ENCODE measurements at regions not wholly inside any gene's neighbourhood (a gene's known extent, or its start where the extent isn't known, plus 50 kb on each side); places are given as distances from the start of the nearest gene placed in this dataset.

GRCh38 chr15:91670108-91670507, 183.4 kb upstream of the SLCO3A1 start:
- TF ChIP-seq, protein P1, sequence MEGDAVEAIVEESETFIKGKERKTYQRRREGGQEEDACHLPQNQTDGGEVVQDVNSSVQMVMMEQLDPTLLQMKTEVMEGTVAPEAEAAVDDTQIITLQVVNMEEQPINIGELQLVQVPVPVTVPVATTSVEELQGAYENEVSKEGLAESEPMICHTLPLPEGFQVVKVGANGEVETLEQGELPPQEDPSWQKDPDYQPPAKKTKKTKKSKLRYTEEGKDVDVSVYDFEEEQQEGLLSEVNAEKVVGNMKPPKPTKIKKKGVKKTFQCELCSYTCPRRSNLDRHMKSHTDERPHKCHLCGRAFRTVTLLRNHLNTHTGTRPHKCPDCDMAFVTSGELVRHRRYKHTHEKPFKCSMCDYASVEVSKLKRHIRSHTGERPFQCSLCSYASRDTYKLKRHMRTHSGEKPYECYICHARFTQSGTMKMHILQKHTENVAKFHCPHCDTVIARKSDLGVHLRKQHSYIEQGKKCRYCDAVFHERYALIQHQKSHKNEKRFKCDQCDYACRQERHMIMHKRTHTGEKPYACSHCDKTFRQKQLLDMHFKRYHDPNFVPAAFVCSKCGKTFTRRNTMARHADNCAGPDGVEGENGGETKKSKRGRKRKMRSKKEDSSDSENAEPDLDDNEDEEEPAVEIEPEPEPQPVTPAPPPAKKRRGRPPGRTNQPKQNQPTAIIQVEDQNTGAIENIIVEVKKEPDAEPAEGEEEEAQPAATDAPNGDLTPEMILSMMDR (IDR thresholded peaks at IDR 0.05): no peak
- Mint-ChIP-seq H3K27me3 (ENCODE audit: insufficient read depth) (peaks cover 1% of the 10 kb centered on the region; the same call in 1 of the 2 replicates), H3K27ac (no peak overlapping the region), H3K36me3 (ENCODE audit: low read depth) (no peaks in the 10 kb centered on the region), H3K9me3 (peaks cover 34% of the 10 kb centered on the region), H3K4me3 (no peak overlapping the region), H3K4me1 (ENCODE audit: low read depth) (no peaks in the 10 kb centered on the region)
- DNase-seq: no peak

- peaks cover 46% of the 10 kb centered on the region for H3K9me3 Mint-ChIP-seq
- no peak overlapping the region for H3K4me3 Mint-ChIP-seq
- peaks cover 4% of the 10 kb centered on the region for H3K27me3 Mint-ChIP-seq (ENCODE audit: insufficient read depth)
- no peaks in the 10 kb centered on the region for H3K4me1 Mint-ChIP-seq (ENCODE audit: low read depth)
- DNase-seq: no peak
- TF ChIP-seq, protein P1 (IDR thresholded peaks at IDR 0.05): no peak
- H3K27ac Mint-ChIP-seq: no peak overlapping the region
- no peaks in the 10 kb centered on the region for H3K36me3 Mint-ChIP-seq (ENCODE audit: low read depth)
Observed at GRCh38 chr15:91678003-91678402, 175.5 kb upstream of the SLCO3A1 start.

- TF ChIP-seq, protein P1 (IDR thresholded peaks at IDR 0.05): no peak
- no peaks in the 10 kb centered on the region for H3K4me1 Mint-ChIP-seq (ENCODE audit: low read depth)
- DNase-seq: no peak
- no peak overlapping the region for H3K4me3 Mint-ChIP-seq
- peaks cover 38% of the 10 kb centered on the region for H3K9me3 Mint-ChIP-seq
- no peak overlapping the region for H3K27ac Mint-ChIP-seq
- H3K36me3 Mint-ChIP-seq (ENCODE audit: low read depth): no peaks in the 10 kb centered on the region
- peaks cover 4% of the 10 kb centered on the region for H3K27me3 Mint-ChIP-seq (ENCODE audit: insufficient read depth)
Observed at GRCh38 chr15:91679447-91679846, 174.1 kb upstream of the SLCO3A1 start.

- H3K4me3 Mint-ChIP-seq: no peak overlapping the region
- peaks cover 3% of the 10 kb centered on the region; the same call in 1 of the 2 replicates for H3K27me3 Mint-ChIP-seq (ENCODE audit: insufficient read depth)
- H3K9me3 Mint-ChIP-seq: peaks cover 18% of the 10 kb centered on the region
- TF ChIP-seq, protein P1 (IDR thresholded peaks at IDR 0.05): no peak
- no peaks in the 10 kb centered on the region for H3K36me3 Mint-ChIP-seq (ENCODE audit: low read depth)
- no peak overlapping the region for H3K27ac Mint-ChIP-seq
- no peaks in the 10 kb centered on the region for H3K4me1 Mint-ChIP-seq (ENCODE audit: low read depth)
- no peak for DNase-seq
Observed at GRCh38 chr15:91685436-91685835, 168.1 kb upstream of the SLCO3A1 start.

- Mint-ChIP-seq H3K36me3 (ENCODE audit: low read depth) (no peaks in the 10 kb centered on the region), H3K27me3 (ENCODE audit: insufficient read depth) (peaks cover 3% of the 10 kb centered on the region; the same call in 1 of the 2 replicates), H3K9me3 (peaks cover 17% of the 10 kb centered on the region; the same call in 1 of the 2 replicates), H3K4me1 (ENCODE audit: low read depth) (no peaks in the 10 kb centered on the region), H3K4me3 (no peak overlapping the region), H3K27ac (no peak overlapping the region)
- no peak for DNase-seq
- TF ChIP-seq, protein P1 (IDR thresholded peaks at IDR 0.05): no peak
Observed at GRCh38 chr15:91688811-91689210, 164.7 kb upstream of the SLCO3A1 start.

DNA sequence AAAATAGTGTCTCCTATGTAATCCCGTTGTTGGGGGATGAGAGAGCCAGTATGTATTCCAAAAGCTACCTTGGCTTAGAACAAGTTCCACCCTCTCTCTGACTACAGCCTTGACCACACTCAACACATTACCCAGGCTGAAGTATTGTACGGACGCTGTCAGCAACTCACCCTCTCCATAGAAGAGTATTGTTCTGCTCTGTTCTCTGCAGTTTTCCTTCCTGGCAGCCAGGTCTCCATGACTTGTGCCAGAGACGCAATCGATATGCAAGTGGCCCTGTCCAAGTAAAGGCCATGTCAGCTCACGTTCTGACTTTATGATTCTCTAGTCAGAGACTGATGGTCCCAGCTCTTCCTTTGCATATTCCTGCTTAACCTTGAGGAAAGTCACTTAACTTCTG, 164.1 kb upstream of the SLCO3A1 start:
- TF ChIP-seq, protein P1 (IDR thresholded peaks at IDR 0.05): no peak
- Mint-ChIP-seq H3K27ac (no peak overlapping the region), H3K36me3 (ENCODE audit: low read depth) (no peaks in the 10 kb centered on the region), H3K4me1 (ENCODE audit: low read depth) (no peaks in the 10 kb centered on the region), H3K27me3 (ENCODE audit: insufficient read depth) (peaks cover 3% of the 10 kb centered on the region; the same call in 1 of the 2 replicates), H3K9me3 (peaks cover 17% of the 10 kb centered on the region; the same call in 1 of the 2 replicates), H3K4me3 (no peak overlapping the region)
- no peak for DNase-seq

Measured in HFFc6 (cell line).